Mucosa of rectum (tissue), 2 donors: ENCODE measurements at regions not wholly inside any gene's neighbourhood (a gene's known extent, or its start where the extent isn't known, plus 50 kb on each side); places are given as distances from the start of the nearest gene placed in this dataset.
"Not testable (repeated sequence)": the region's sequence is repeated elsewhere in the genome, so short reads cannot be mapped to it uniquely, and the experiment has no call there.

Experiments used
- H3K27ac ChIP-seq, 2 donors: one replicate each; pipeline ENCODE4 v1.7.0; 2013; ENCODE audit warnings: inconsistent platforms in 2 of 2, low read depth in 2 of 2, low read length in 2 of 2
- H3K27me3 ChIP-seq, 2 donors: one replicate each; pipeline ENCODE4 v1.7.0; 2013; ENCODE audit warnings: low read length in 2 of 2; ENCODE audit not compliant: control insufficient read depth in 2 of 2, insufficient read depth in 2 of 2
- H3K36me3 ChIP-seq, 2 donors: one replicate each; pipeline ENCODE4 v1.7.0; 2013; ENCODE audit warnings: low read length in 2 of 2; ENCODE audit not compliant: control insufficient read depth in 2 of 2, insufficient read depth in 2 of 2
- H3K4me1 ChIP-seq, 2 donors: one replicate each; pipeline ENCODE4 v1.7.0; 2013; ENCODE audit warnings: low read length in 2 of 2, mild to moderate bottlenecking in 1 of 2; ENCODE audit not compliant: control insufficient read depth in 2 of 2, insufficient read depth in 2 of 2
- H3K4me3 ChIP-seq, 2 donors: one replicate each; pipeline ENCODE4 v1.7.0; 2013; ENCODE audit warnings: low read length in 2 of 2
- H3K9ac ChIP-seq, 2 donors: one replicate each; pipeline ENCODE4 v1.7.0; 2013; ENCODE audit warnings: low read length in 2 of 2, low read depth in 1 of 2, mild to moderate bottlenecking in 1 of 2
- H3K9me3 ChIP-seq, 2 donors: one replicate each; pipeline ENCODE4 v1.7.0; 2013; ENCODE audit warnings: low read length in 2 of 2; ENCODE audit not compliant: control insufficient read depth in 2 of 2
- donor health status: healthy.
- donor health status: Normal muscosa, but diverticular disease.

GRCh38 chr7:159310457-159311171 is 165.9 kb upstream of the VIPR2 start:
- Histone ChIP-seq H3K4me3 (no peak overlapping the region), H3K9ac (no peak overlapping the region), H3K36me3 (no peaks in the 10 kb centered on the region), H3K9me3 (no peaks in the 10 kb centered on the region), H3K4me1 (no peaks in the 10 kb centered on the region), H3K27ac (no peak overlapping the region), H3K27me3 (no peaks in the 10 kb centered on the region)

GRCh38 chr7:159309214-159309613 is 164.5 kb upstream of the VIPR2 start:
- not testable (repeated sequence) for H3K4me1 ChIP-seq, H3K9ac ChIP-seq, H3K36me3 ChIP-seq, H3K27me3 ChIP-seq, H3K9me3 ChIP-seq, H3K4me3 ChIP-seq, H3K27ac ChIP-seq

- H3K4me3 ChIP-seq, result no peak overlapping the region
- H3K27ac ChIP-seq, result no peak overlapping the region
- H3K4me1 ChIP-seq, result no peaks in the 10 kb centered on the region
Measured at GRCh38 chr7:159306012-159306411, 161.3 kb upstream of the VIPR2 start.

GRCh38 chr7:159305185-159305584 is 160.5 kb upstream of the VIPR2 start:
- not testable (repeated sequence) for H3K4me1 ChIP-seq, H3K9ac ChIP-seq, H3K4me3 ChIP-seq, H3K27me3 ChIP-seq, H3K9me3 ChIP-seq, H3K27ac ChIP-seq, H3K36me3 ChIP-seq

More at GRCh38 chr7:159306012-159306411, 161.3 kb upstream of the VIPR2 start:
- H3K27me3 ChIP-seq, result no peaks in the 10 kb centered on the region
- no peak overlapping the region for H3K9ac ChIP-seq
- no peaks in the 10 kb centered on the region for H3K9me3 ChIP-seq
- no peaks in the 10 kb centered on the region for H3K36me3 ChIP-seq

- H3K4me3 ChIP-seq, H3K9me3 ChIP-seq, H3K27me3 ChIP-seq, H3K36me3 ChIP-seq, H3K27ac ChIP-seq, H3K9ac ChIP-seq, H3K4me1 ChIP-seq: not testable (repeated sequence)
Measured at GRCh38 chr7:159303510-159303909, 158.8 kb upstream of the VIPR2 start.

- Histone ChIP-seq H3K27ac (no peak overlapping the region), H3K4me3 (no peak overlapping the region), H3K9me3 (no peaks in the 10 kb centered on the region), H3K4me1 (no peaks in the 10 kb centered on the region), H3K27me3 (no peaks in the 10 kb centered on the region), H3K9ac (no peak overlapping the region), H3K36me3 (no peaks in the 10 kb centered on the region)
Measured at GRCh38 chr7:159296093-159296681, 151.5 kb upstream of the VIPR2 start.

GRCh38 chr7:159286487-159286886 is 141.8 kb upstream of the VIPR2 start:
- not testable (repeated sequence) for H3K36me3 ChIP-seq, H3K4me3 ChIP-seq, H3K27ac ChIP-seq, H3K27me3 ChIP-seq, H3K4me1 ChIP-seq, H3K9ac ChIP-seq, H3K9me3 ChIP-seq

GRCh38 chr7:159281573-159281972 is 136.9 kb upstream of the VIPR2 start:
- no peaks in the 10 kb centered on the region for H3K4me1 ChIP-seq
- no peak overlapping the region for H3K27ac ChIP-seq
- H3K9me3 ChIP-seq, result no peaks in the 10 kb centered on the region
- H3K36me3 ChIP-seq, result no peaks in the 10 kb centered on the region
- no peaks in the 10 kb centered on the region for H3K27me3 ChIP-seq
- H3K4me3 ChIP-seq, result no peak overlapping the region
- H3K9ac ChIP-seq, result no peak overlapping the region

- no peak overlapping the region for H3K9ac ChIP-seq
- H3K27me3 ChIP-seq, result no peaks in the 10 kb centered on the region
- H3K4me1 ChIP-seq, result no peaks in the 10 kb centered on the region
- no peaks in the 10 kb centered on the region for H3K9me3 ChIP-seq
- H3K36me3 ChIP-seq, result no peaks in the 10 kb centered on the region
- no peak overlapping the region for H3K27ac ChIP-seq
- no peak overlapping the region for H3K4me3 ChIP-seq
Measured at GRCh38 chr7:159280008-159280407, 135.3 kb upstream of the VIPR2 start.

- H3K4me3 ChIP-seq, result no peak overlapping the region
- H3K27ac ChIP-seq, result no peak overlapping the region
- no peaks in the 10 kb centered on the region for H3K36me3 ChIP-seq
- H3K9me3 ChIP-seq, result peaks cover 0 to 3% of the 10 kb centered on the region in 2 donors
- H3K9ac ChIP-seq, result no peak overlapping the region
- H3K27me3 ChIP-seq, result no peaks in the 10 kb centered on the region
- H3K4me1 ChIP-seq, result no peaks in the 10 kb centered on the region
Measured at GRCh38 chr7:159272739-159273138, 128.1 kb upstream of the VIPR2 start.
